Trophoblast cell (in vitro differentiated cells and primary cell): ENCODE measurements at regions not wholly inside any gene's neighbourhood (a gene's known extent, or its start where the extent isn't known, plus 50 kb on each side); places are given as distances from the start of the nearest gene placed in this dataset.

ENCODE experiments used
- DNase-seq, 2 donors: peaks; one replicate each; pipeline ENCODE4 v3.0.0-alpha.2; 2016
- H2AFZ ChIP-seq: 2 replicates; pipeline ENCODE4 v1.6.1; 2013; ENCODE audit warnings: low read length, moderate library complexity, mild to moderate bottlenecking; ENCODE audit not compliant: insufficient read depth, poor library complexity
- H2AK5ac ChIP-seq: 2 replicates; pipeline ENCODE4 v1.6.1; 2013; ENCODE audit warnings: mild to moderate bottlenecking, low read length
- H2BK120ac ChIP-seq: 2 replicates; pipeline ENCODE4 v1.6.1; 2013; ENCODE audit warnings: low read length, mild to moderate bottlenecking, moderate library complexity; ENCODE audit not compliant: insufficient read depth, poor library complexity
- H2BK12ac ChIP-seq: 2 replicates; pipeline ENCODE4 v1.6.1; 2013; ENCODE audit warnings: mild to moderate bottlenecking, low read length, moderate library complexity
- H2BK5ac ChIP-seq: 2 replicates; pipeline ENCODE4 v1.6.1; 2013; ENCODE audit warnings: low read length, low read depth, moderate library complexity, mild to moderate bottlenecking; ENCODE audit not compliant: poor library complexity
- H3K14ac ChIP-seq: 2 replicates; pipeline ENCODE4 v1.6.1; 2013; ENCODE audit warnings: mild to moderate bottlenecking, low read length
- H3K18ac ChIP-seq: 2 replicates; pipeline ENCODE4 v1.6.1; 2013; ENCODE audit warnings: mild to moderate bottlenecking, low read length
- H3K23ac ChIP-seq: 2 replicates; pipeline ENCODE4 v1.6.1; 2013; ENCODE audit warnings: low read length
- H3K27ac ChIP-seq: 2 replicates; pipeline ENCODE4 v1.5.1; 2013; ENCODE audit warnings: low read depth, mild to moderate bottlenecking, inconsistent platforms, low read length, moderate library complexity
- H3K27me3 ChIP-seq: 2 replicates; pipeline ENCODE4 v1.6.1; 2013; ENCODE audit warnings: inconsistent platforms, mild to moderate bottlenecking, low read length, moderate library complexity; ENCODE audit not compliant: insufficient read depth
- H3K36me3 ChIP-seq, 2 experiments: 1 replicate in 1 of 2; 2 replicates in 1 of 2; pipeline ENCODE4 v1.6.1; 2013; ENCODE audit warnings: low read length in 2 of 2, mild to moderate bottlenecking in 2 of 2, moderate library complexity in 1 of 2; ENCODE audit not compliant: insufficient read depth in 2 of 2, control insufficient read depth in 1 of 2
- H3K4ac ChIP-seq: 2 replicates; pipeline ENCODE4 v1.6.1; 2013; ENCODE audit warnings: low read depth, mild to moderate bottlenecking, low read length, moderate library complexity
- H3K4me1 ChIP-seq, 2 experiments: 1 replicate in 1 of 2; 2 replicates in 1 of 2; pipeline ENCODE4 v1.6.1; 2013; ENCODE audit warnings: low read length in 2 of 2, mild to moderate bottlenecking in 2 of 2, moderate library complexity in 1 of 2; ENCODE audit not compliant: insufficient read depth in 2 of 2, control insufficient read depth in 1 of 2
- H3K4me2 ChIP-seq: 2 replicates; pipeline ENCODE4 v1.6.1; 2013; ENCODE audit warnings: inconsistent platforms, mild to moderate bottlenecking, low read length, moderate library complexity
- H3K4me3 ChIP-seq: 2 replicates; pipeline ENCODE4 v1.5.1; 2013; ENCODE audit warnings: mild to moderate bottlenecking, low read depth, low read length, inconsistent platforms
- H3K79me1 ChIP-seq: one replicate; pipeline ENCODE4 v1.6.1; 2013; ENCODE audit warnings: low read length
- H3K79me2 ChIP-seq: 2 replicates; pipeline ENCODE4 v1.6.1; 2013; ENCODE audit warnings: low read length, mild to moderate bottlenecking; ENCODE audit not compliant: control insufficient read depth, insufficient read depth, poor library complexity
- H3K9ac ChIP-seq: 2 replicates; pipeline ENCODE4 v1.6.1; 2013; ENCODE audit warnings: mild to moderate bottlenecking, low read length
- H3K9me3 ChIP-seq: 2 replicates; pipeline ENCODE4 v1.6.1; 2013; ENCODE audit warnings: low read depth, mild to moderate bottlenecking, control low read depth, inconsistent platforms, low read length; ENCODE audit not compliant: insufficient read depth
- H4K12ac ChIP-seq: 2 replicates; pipeline ENCODE4 v1.6.1; 2013; ENCODE audit warnings: low read depth, mild to moderate bottlenecking, low read length, moderate library complexity
- H4K8ac ChIP-seq: 2 replicates; pipeline ENCODE4 v1.6.1; 2013; ENCODE audit warnings: low read depth, mild to moderate bottlenecking, low read length, moderate library complexity
- H4K91ac ChIP-seq: one replicate; pipeline ENCODE4 v1.6.1; 2013; ENCODE audit warnings: low read depth, mild to moderate bottlenecking, low read length, moderate library complexity
- WGBS: extraction: QIAGEN DNeasy Blood & Tissue Kit; methylation state at CpG from one replicate; pipeline ENCODE4 v1.1.7; 2013; ENCODE audit warnings: missing lambda C conversion rate; ENCODE audit not compliant: insufficient read length, insufficient coverage; ENCODE audit errors: extremely low coverage; 5-methylcytosine and 5-hydroxymethylcytosine counted together

- no peak overlapping the region for H4K91ac ChIP-seq
- no peaks in the 10 kb centered on the region for H3K4me1 ChIP-seq
- no peak overlapping the region for H3K14ac ChIP-seq
Measured at GRCh38 chr2:187915810-187916209, 361.6 kb upstream of the TFPI start.

DNA sequence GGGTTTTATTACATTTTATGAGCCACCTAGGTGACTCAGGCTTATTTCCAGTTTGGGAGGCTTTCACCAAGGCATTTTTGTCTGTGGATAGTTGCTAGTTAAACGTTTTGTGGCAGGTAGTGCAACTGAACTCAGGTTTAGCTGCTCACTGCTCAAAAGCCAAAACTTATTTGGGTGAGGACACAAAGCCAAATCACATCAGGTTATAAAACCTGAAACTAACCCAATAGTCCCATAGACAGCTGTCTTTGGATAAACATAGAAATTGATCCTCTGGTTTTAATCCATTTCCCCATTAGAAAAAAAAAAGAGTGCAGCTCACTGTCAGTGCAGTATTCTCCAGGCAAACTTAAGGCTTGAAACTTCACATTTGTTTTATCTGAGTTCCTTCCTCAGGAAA is 362.6 kb upstream of the TFPI start:
- Histone ChIP-seq H3K27me3 (no peaks in the 10 kb centered on the region), H3K4me1 (no peaks in the 10 kb centered on the region), H4K91ac (no peak overlapping the region), H3K23ac (no peak overlapping the region), H2BK120ac (no peak overlapping the region), H3K4ac (no peak overlapping the region), H3K9ac (no peak overlapping the region), H3K27ac (no peak overlapping the region), H2BK12ac (no peak overlapping the region), H4K8ac (no peak overlapping the region), H3K9me3 (no peaks in the 10 kb centered on the region), H3K4me3 (no peak overlapping the region), H3K36me3 (no peaks in the 10 kb centered on the region), H3K4me2 (no peak overlapping the region), H2BK5ac (no peak overlapping the region), H3K18ac (no peak overlapping the region), H4K12ac (no peak overlapping the region), H3K14ac (no peak overlapping the region), H3K79me1 (no peaks in the 10 kb centered on the region), H2AK5ac (no peak overlapping the region), H2AFZ (no peak overlapping the region), H3K79me2 (no peaks in the 10 kb centered on the region)
- no CpG with 5 or more reads among the region's 1 CpG for WGBS
- DNase-seq = no peak

More at GRCh38 chr2:187915810-187916209, 361.6 kb upstream of the TFPI start:
- H3K79me2 ChIP-seq = no peaks in the 10 kb centered on the region
- H2BK5ac ChIP-seq = no peak overlapping the region
- H2BK120ac ChIP-seq = no peak overlapping the region
- no peaks in the 10 kb centered on the region for H3K9me3 ChIP-seq
- no peak overlapping the region for H3K18ac ChIP-seq
- H3K4me3 ChIP-seq = no peak overlapping the region
- H4K12ac ChIP-seq = no peak overlapping the region
- peak overlapping the region; percentile 16 for H3K9ac ChIP-seq
- WGBS = no CpG with 5 or more reads among the region's 4 CpGs
- no peak overlapping the region for H3K4ac ChIP-seq
- H3K27me3 ChIP-seq = no peaks in the 10 kb centered on the region
- no peak overlapping the region for H3K27ac ChIP-seq
- DNase-seq = no peak
- H3K79me1 ChIP-seq = no peaks in the 10 kb centered on the region
- no peaks in the 10 kb centered on the region for H3K36me3 ChIP-seq
- H4K8ac ChIP-seq = no peak overlapping the region
- no peak overlapping the region for H3K4me2 ChIP-seq
- H3K23ac ChIP-seq = no peak overlapping the region
- H2AK5ac ChIP-seq = no peak overlapping the region
- no peak overlapping the region for H2BK12ac ChIP-seq
- H2AFZ ChIP-seq = no peak overlapping the region

DNA sequence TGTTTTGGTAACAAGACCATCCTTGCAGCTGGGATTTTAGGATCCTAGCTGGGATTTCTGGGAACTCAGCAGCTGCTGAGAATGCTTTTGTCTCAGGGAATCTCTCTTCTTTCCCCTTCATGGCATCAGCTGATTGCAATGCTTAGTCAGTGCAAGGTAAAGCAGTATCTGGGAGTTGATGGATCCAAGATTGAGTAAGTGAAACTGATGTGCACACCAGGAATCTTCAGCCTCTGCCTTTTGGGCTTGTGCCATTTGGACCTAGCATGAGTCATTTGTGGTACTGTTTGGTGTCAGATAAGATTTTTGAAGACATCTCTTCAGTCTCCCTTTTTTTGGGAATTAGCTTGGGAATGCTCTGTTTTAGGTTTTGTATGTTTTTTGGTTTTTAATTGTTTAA is 363.3 kb upstream of the TFPI start:
- Histone ChIP-seq H3K4me1 (no peaks in the 10 kb centered on the region), H3K14ac (no peak overlapping the region)

GRCh38 chr2:187918996-187919821 is 365.0 kb upstream of the TFPI start:
- no peak overlapping the region for H3K4me3 ChIP-seq
- H2AFZ ChIP-seq = no peak overlapping the region
- H3K36me3 ChIP-seq = no peaks in the 10 kb centered on the region
- no peak overlapping the region for H3K4me2 ChIP-seq
- H3K4me1 ChIP-seq = no peaks in the 10 kb centered on the region
- H3K9me3 ChIP-seq = no peaks in the 10 kb centered on the region
- no peaks in the 10 kb centered on the region for H3K79me2 ChIP-seq
- no peak for DNase-seq
- H3K9ac ChIP-seq = no peak overlapping the region
- H2BK120ac ChIP-seq = no peak overlapping the region
- no peak overlapping the region for H3K23ac ChIP-seq
- no peaks in the 10 kb centered on the region for H3K79me1 ChIP-seq
- no peak overlapping the region for H4K12ac ChIP-seq
- H2BK5ac ChIP-seq = no peak overlapping the region
- H2BK12ac ChIP-seq = no peak overlapping the region
- no peak overlapping the region for H4K8ac ChIP-seq
- H3K18ac ChIP-seq = no peak overlapping the region
- no peak overlapping the region for H3K4ac ChIP-seq
- H4K91ac ChIP-seq = no peak overlapping the region
- no peak overlapping the region for H3K27ac ChIP-seq
- H3K14ac ChIP-seq = no peak overlapping the region
- no peak overlapping the region for H2AK5ac ChIP-seq
- no peaks in the 10 kb centered on the region for H3K27me3 ChIP-seq
- WGBS = no CpG with 5 or more reads among the region's 4 CpGs

More for the DNA sequence above, 363.3 kb upstream of the TFPI start:
- Histone ChIP-seq H3K18ac (no peak overlapping the region), H3K4me3 (no peak overlapping the region), H3K27ac (no peak overlapping the region), H2AFZ (no peak overlapping the region), H3K27me3 (no peaks in the 10 kb centered on the region), H2BK12ac (no peak overlapping the region), H4K91ac (no peak overlapping the region), H3K9me3 (no peaks in the 10 kb centered on the region), H3K79me2 (no peaks in the 10 kb centered on the region), H3K36me3 (no peaks in the 10 kb centered on the region), H2AK5ac (no peak overlapping the region), H2BK5ac (no peak overlapping the region), H3K9ac (no peak overlapping the region), H4K8ac (no peak overlapping the region), H3K4me2 (no peak overlapping the region), H4K12ac (no peak overlapping the region), H3K4ac (no peak overlapping the region), H2BK120ac (no peak overlapping the region), H3K23ac (no peak overlapping the region), H3K79me1 (no peaks in the 10 kb centered on the region)
- DNase-seq = no peak
